ENCODE measurements at regions not wholly inside any gene's neighbourhood (a gene's known extent, or its start where the extent isn't known, plus 50 kb on each side); places are given as distances from the start of the nearest gene placed in this dataset.

DNA sequence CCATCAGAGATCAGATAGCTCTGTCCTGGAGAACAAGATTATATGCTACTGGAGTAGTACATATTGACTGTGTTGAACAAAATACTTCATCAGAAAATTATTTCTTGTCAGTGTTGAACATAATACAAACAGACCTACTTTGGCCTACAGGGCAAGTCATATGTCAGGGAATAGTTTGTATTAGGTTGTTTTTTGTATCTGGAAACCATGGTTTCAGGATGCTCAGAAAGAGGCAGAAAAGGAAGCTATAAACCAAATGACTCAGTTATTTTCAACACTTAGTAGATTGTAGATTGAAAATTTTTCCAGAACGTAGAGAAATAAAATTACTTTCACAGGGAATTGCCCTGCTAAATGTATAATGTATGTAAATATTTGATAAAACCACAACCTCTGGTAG is 198.4 kb downstream of the CYB561 start:
- H3K27ac ChIP-seq (ENCODE audit: low read depth in 2 of 2, low read length in 1 of 2) = peak overlapping the region; percentile 67 to 84
- POLR2A ChIA-PET = no interaction called here
- H3K9me3 ChIP-seq = no peaks in the 10 kb centered on the region
- H3K4me2 ChIP-seq = no peak overlapping the region
- H3F3A ChIP-seq (replicated peaks; ENCODE audit: insufficient read depth) = peaks cover 16% of the 10 kb centered on the region
- peaks cover 35% of the 10 kb centered on the region for H3K79me2 ChIP-seq (ENCODE audit: insufficient read depth)
- WGBS (ENCODE audit: low lambda C conversion rate) = 49% methylated on average over 1 of the region's 1 CpG
- no peaks in the 10 kb centered on the region for H4K20me1 ChIP-seq (ENCODE audit: insufficient read depth)
- CTCF ChIA-PET = interaction anchor here (1.0 to 2.8 kb wide), 5 partner anchors 12 to 159 kb away, joined by 3 to 16 read pairs (median 6); no protein-coding TSS in a partner anchor
- no peak overlapping the region for H3K4me3 ChIP-seq (ENCODE audit: low read depth in 2 of 2, low read length in 1 of 2)
- H3K27me3 ChIP-seq (ENCODE audit: insufficient read depth) = no peaks in the 10 kb centered on the region
- H3K4me1 ChIP-seq (ENCODE audit: control insufficient read depth in 1 of 2, insufficient read depth in 2 of 2, low read depth in 1 of 2, low read length in 1 of 2) = peaks cover 11 to 19% of the 10 kb centered on the region in 2 experiments; a peak in 3 of 4 replicates
- TF ChIP-seq, protein P1, sequence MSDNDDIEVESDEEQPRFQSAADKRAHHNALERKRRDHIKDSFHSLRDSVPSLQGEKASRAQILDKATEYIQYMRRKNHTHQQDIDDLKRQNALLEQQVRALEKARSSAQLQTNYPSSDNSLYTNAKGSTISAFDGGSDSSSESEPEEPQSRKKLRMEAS (IDR thresholded peaks at IDR 0.05; ENCODE audit: low read depth) = no peak
- TF ChIP-seq FOSL2 (IDR thresholded peaks at IDR 0.05; ENCODE audit: borderline replicate concordance, low read depth) = 0 out of 2 replicates have a peak, but pooled peaks have one; percentile 1
- DNase-seq = peak; percentile 16
- H2AFZ ChIP-seq (ENCODE audit: low read depth) = no peak overlapping the region
- H3K9me2 ChIP-seq = no peaks in the 10 kb centered on the region
- peak overlapping the region; percentile 38; the same call in 1 of the 2 replicates for H3K9ac ChIP-seq
- peaks cover 12 to 22% of the 10 kb centered on the region in 2 experiments for H3K36me3 ChIP-seq (replicated peaks in 1 of 2; ENCODE audit: control insufficient read depth in 1 of 2, insufficient read depth in 2 of 2, low read length in 1 of 2)

- Histone ChIP-seq H2AFZ (ENCODE audit: low read depth) (no peak overlapping the region), H3K4me2 (no peak overlapping the region), H3K27me3 (ENCODE audit: insufficient read depth) (no peaks in the 10 kb centered on the region), H3K27ac (ENCODE audit: low read depth in 2 of 2, low read length in 1 of 2) (peak overlapping the region; percentile 3 to 40; a peak in 3 of 4 replicates), H3K4me1 (ENCODE audit: control insufficient read depth in 1 of 2, insufficient read depth in 2 of 2, low read depth in 1 of 2, low read length in 1 of 2) (peaks cover 11 to 19% of the 10 kb centered on the region in 2 experiments; a peak in 3 of 4 replicates), H3K9ac (no peak overlapping the region), H4K20me1 (ENCODE audit: insufficient read depth) (no peaks in the 10 kb centered on the region), H3K9me3 (0 out of 2 replicates have a peak, but pooled peaks cover 1% of the 10 kb centered on the region), H3K4me3 (ENCODE audit: low read depth in 2 of 2, low read length in 1 of 2) (no peak overlapping the region), H3K9me2 (no peaks in the 10 kb centered on the region), H3F3A (replicated peaks; ENCODE audit: insufficient read depth) (peaks cover 24% of the 10 kb centered on the region), H3K36me3 (replicated peaks in 1 of 2; ENCODE audit: control insufficient read depth in 1 of 2, insufficient read depth in 2 of 2, low read length in 1 of 2) (peaks cover 0 to 12% of the 10 kb centered on the region in 2 experiments), H3K79me2 (ENCODE audit: insufficient read depth) (peaks cover 50% of the 10 kb centered on the region)
- DNase-seq = no peak
- WGBS (ENCODE audit: low lambda C conversion rate) = 68% methylated on average over 4 of the region's 4 CpGs
- CTCF ChIA-PET = interaction anchor here (0.9 to 1.3 kb wide), 3 partner anchors 48 to 167 kb away, joined by 3 to 5 read pairs (median 5); no protein-coding TSS in a partner anchor
- POLR2A ChIA-PET = no interaction called here
- TF ChIP-seq FOSL2 (IDR thresholded peaks at IDR 0.05; ENCODE audit: borderline replicate concordance, low read depth) (no peak), FOXJ3 (CRISPR knock-in tag; IDR thresholded peaks at IDR 0.05) (no peak), EZH2phosphoT487 (IDR thresholded peaks at IDR 0.05; ENCODE audit: borderline replicate concordance, low read depth) (no peak), USF2 (IDR thresholded peaks at IDR 0.05; ENCODE audit: borderline replicate concordance, low read depth, low read length) (no peak), RFX5 (IDR thresholded peaks at IDR 0.05; ENCODE audit: low read length) (no peak), GATA2 (CRISPR knock-in tag; IDR thresholded peaks at IDR 0.05) (no peak), GABPA (IDR thresholded peaks at IDR 0.05; ENCODE audit: low read depth) (no peak), NRF1 (IDR thresholded peaks at IDR 0.05; ENCODE audit: low read depth, low read length) (no peak), CHD2 (IDR thresholded peaks at IDR 0.05; ENCODE audit: low read length, partially characterized antibody) (no peak), POLR2AphosphoS5 (IDR thresholded peaks at IDR 0.05; ENCODE audit: low read depth, low read length) (no peak), RAD21 (IDR thresholded peaks at IDR 0.05; ENCODE audit: low read length) (no peak), TAF1 (IDR thresholded peaks at IDR 0.05; ENCODE audit: borderline replicate concordance, low read depth, low read length) (no peak), YY1 (IDR thresholded peaks at IDR 0.05; ENCODE audit: low read depth) (no peak), ELF1 (IDR thresholded peaks at IDR 0.05) (no peak), IRF3 (IDR thresholded peaks at IDR 0.05; ENCODE audit: low read depth, low read length) (no peak), SMC3 (IDR thresholded peaks at IDR 0.05; ENCODE audit: low read depth, low read length) (no peak)
- TF ChIP-seq, protein P1 (IDR thresholded peaks at IDR 0.05; ENCODE audit: low read depth) = no peak
- TF ChIP-seq, protein P2, sequence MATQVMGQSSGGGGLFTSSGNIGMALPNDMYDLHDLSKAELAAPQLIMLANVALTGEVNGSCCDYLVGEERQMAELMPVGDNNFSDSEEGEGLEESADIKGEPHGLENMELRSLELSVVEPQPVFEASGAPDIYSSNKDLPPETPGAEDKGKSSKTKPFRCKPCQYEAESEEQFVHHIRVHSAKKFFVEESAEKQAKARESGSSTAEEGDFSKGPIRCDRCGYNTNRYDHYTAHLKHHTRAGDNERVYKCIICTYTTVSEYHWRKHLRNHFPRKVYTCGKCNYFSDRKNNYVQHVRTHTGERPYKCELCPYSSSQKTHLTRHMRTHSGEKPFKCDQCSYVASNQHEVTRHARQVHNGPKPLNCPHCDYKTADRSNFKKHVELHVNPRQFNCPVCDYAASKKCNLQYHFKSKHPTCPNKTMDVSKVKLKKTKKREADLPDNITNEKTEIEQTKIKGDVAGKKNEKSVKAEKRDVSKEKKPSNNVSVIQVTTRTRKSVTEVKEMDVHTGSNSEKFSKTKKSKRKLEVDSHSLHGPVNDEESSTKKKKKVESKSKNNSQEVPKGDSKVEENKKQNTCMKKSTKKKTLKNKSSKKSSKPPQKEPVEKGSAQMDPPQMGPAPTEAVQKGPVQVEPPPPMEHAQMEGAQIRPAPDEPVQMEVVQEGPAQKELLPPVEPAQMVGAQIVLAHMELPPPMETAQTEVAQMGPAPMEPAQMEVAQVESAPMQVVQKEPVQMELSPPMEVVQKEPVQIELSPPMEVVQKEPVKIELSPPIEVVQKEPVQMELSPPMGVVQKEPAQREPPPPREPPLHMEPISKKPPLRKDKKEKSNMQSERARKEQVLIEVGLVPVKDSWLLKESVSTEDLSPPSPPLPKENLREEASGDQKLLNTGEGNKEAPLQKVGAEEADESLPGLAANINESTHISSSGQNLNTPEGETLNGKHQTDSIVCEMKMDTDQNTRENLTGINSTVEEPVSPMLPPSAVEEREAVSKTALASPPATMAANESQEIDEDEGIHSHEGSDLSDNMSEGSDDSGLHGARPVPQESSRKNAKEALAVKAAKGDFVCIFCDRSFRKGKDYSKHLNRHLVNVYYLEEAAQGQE (IDR thresholded peaks at IDR 0.05; ENCODE audit: low read depth, low read length) = no peak
Measured at GRCh38 chr17:63249256-63250004, 196.7 kb downstream of the CYB561 start.
